Stromal cell of bone marrow (primary cell): ENCODE measurements at regions not wholly inside any gene's neighbourhood (a gene's known extent, or its start where the extent isn't known, plus 50 kb on each side); places are given as distances from the start of the nearest gene placed in this dataset.
"Not testable (repeated sequence)": the region's sequence is repeated elsewhere in the genome, so short reads cannot be mapped to it uniquely, and the experiment has no call there.

Source experiments
- DNase-seq: peaks from one replicate; pipeline ENCODE4 v3.0.0-alpha.2; 2012; ENCODE audit warnings: low read depth

- no peak for DNase-seq
These were observed 175.2 kb downstream of the TMEM200C start for GRCh38 chr18:5720132-5720531.

GRCh38 chr18:5717256-5717655 is 173.5 kb upstream of the EPB41L3 start:
- no peak for DNase-seq

- no peak for DNase-seq
These were observed 166.9 kb upstream of the EPB41L3 start for GRCh38 chr18:5710676-5711075.

- no peak for DNase-seq
These were observed 166.4 kb upstream of the EPB41L3 start for GRCh38 chr18:5710235-5710634.

GRCh38 chr18:5709476-5710095 is 165.8 kb upstream of the EPB41L3 start:
- DNase-seq, result no peak

- DNase-seq, result no peak
These were observed 163.8 kb upstream of the EPB41L3 start for GRCh38 chr18:5707586-5707985.

GRCh38 chr18:5705393-5705792 is 161.6 kb upstream of the EPB41L3 start:
- DNase-seq, result no peak

GRCh38 chr18:5704847-5705246 is 161.1 kb upstream of the EPB41L3 start:
- DNase-seq, result no peak

GRCh38 chr18:5702016-5702415 is 158.2 kb upstream of the EPB41L3 start:
- not testable (repeated sequence) for DNase-seq

- DNase-seq, result peak; percentile 1
These were observed 150.0 kb upstream of the EPB41L3 start for GRCh38 chr18:5693699-5694294.

GRCh38 chr18:5678779-5679406 is 135.1 kb upstream of the EPB41L3 start:
- no peak for DNase-seq

GRCh38 chr18:5678278-5678677 is 134.5 kb upstream of the EPB41L3 start:
- no peak for DNase-seq

GRCh38 chr18:5673616-5674015 is 129.8 kb upstream of the EPB41L3 start:
- DNase-seq, result no peak

GRCh38 chr18:5669585-5669984 is 125.8 kb upstream of the EPB41L3 start:
- no peak for DNase-seq

GRCh38 chr18:5668087-5668715 is 124.4 kb upstream of the EPB41L3 start:
- DNase-seq, result no peak

- no peak for DNase-seq
These were observed 123.6 kb upstream of the EPB41L3 start for GRCh38 chr18:5667356-5667755.

- DNase-seq, result no peak
These were observed 118.8 kb upstream of the EPB41L3 start for GRCh38 chr18:5662586-5663090.

GRCh38 chr18:5661179-5661578 is 117.4 kb upstream of the EPB41L3 start:
- no peak for DNase-seq

- no peak for DNase-seq
These were observed 110.0 kb upstream of the EPB41L3 start for GRCh38 chr18:5653802-5654201.

GRCh38 chr18:5651736-5652135 is 107.9 kb upstream of the EPB41L3 start:
- DNase-seq, result no peak

GRCh38 chr18:5649439-5649838 is 105.6 kb upstream of the EPB41L3 start:
- no peak for DNase-seq

GRCh38 chr18:5646739-5647138 is 102.9 kb upstream of the EPB41L3 start:
- DNase-seq, result no peak

- DNase-seq, result no peak
These were observed 99.5 kb upstream of the EPB41L3 start for GRCh38 chr18:5643288-5643687.
